Neural cell (in vitro differentiated cells): ENCODE measurements at regions not wholly inside any gene's neighbourhood (a gene's known extent, or its start where the extent isn't known, plus 50 kb on each side); places are given as distances from the start of the nearest gene placed in this dataset.

Experiments used
- H2AFZ ChIP-seq: fragments of 200-600, 300-800 bp; sonication (generic), shearing (Covaris generic); 2 replicates; pipeline ENCODE4 v1.6.0; 2014; ENCODE audit warnings: low read depth, mild to moderate bottlenecking, antibody characterized with exemption, low read length, moderate library complexity
- H3F3A ChIP-seq: fragments of 200-600 bp; shearing (Covaris generic); 2 replicates; pipeline ENCODE4 v1.6.1; 2016; ENCODE audit warnings: mild to moderate bottlenecking, moderate library complexity, mixed read lengths, antibody characterized with exemption, low read length; ENCODE audit not compliant: insufficient read depth, poor library complexity, severe bottlenecking
- H3K27ac ChIP-seq: fragments of 200-600, 300-800 bp; sonication (generic), shearing (Covaris generic); 2 replicates; pipeline ENCODE4 v1.5.1; 2014; ENCODE audit warnings: mild to moderate bottlenecking, low read length, moderate library complexity
- H3K27me3 ChIP-seq: fragments of 300-800, 200-600 bp; sonication (generic), shearing (Covaris generic); 2 replicates; pipeline ENCODE4 v1.6.0; 2014; ENCODE audit warnings: mild to moderate bottlenecking, low read depth, low read length, moderate library complexity; ENCODE audit not compliant: insufficient read depth
- H3K36me3 ChIP-seq: fragments of 300-800, 200-600 bp; sonication (generic), shearing (Covaris generic); 2 replicates; pipeline ENCODE4 v1.5.1; 2014; ENCODE audit warnings: mild to moderate bottlenecking, antibody characterized with exemption, low read length, moderate library complexity; ENCODE audit not compliant: insufficient read depth
- H3K4me2 ChIP-seq: fragments of 300-800, 200-600 bp; sonication (generic), shearing (Covaris generic); 2 replicates; pipeline ENCODE4 v1.6.0; 2014; ENCODE audit warnings: mild to moderate bottlenecking, low read length
- H3K4me3 ChIP-seq: fragments of 300-800, 200-600 bp; sonication (generic), shearing (Covaris generic); 2 replicates; pipeline ENCODE4 v1.5.1; 2014; ENCODE audit warnings: mild to moderate bottlenecking, low read length, moderate library complexity
- H3K79me2 ChIP-seq: fragments of 200-600 bp; shearing (Covaris generic); replicated peaks from 2 replicates; pipeline ENCODE4 v1.6.0; 2014; ENCODE audit warnings: mild to moderate bottlenecking, low read length, moderate library complexity; ENCODE audit not compliant: insufficient read depth
- H3K9ac ChIP-seq: fragments of 300-800, 200-600 bp; sonication (generic), shearing (Covaris generic); 2 replicates; pipeline ENCODE4 v1.6.1; 2016; ENCODE audit warnings: mild to moderate bottlenecking, low read length, mixed read lengths
- H3K9me2 ChIP-seq: fragments of 200-600 bp; shearing (Covaris generic); 2 replicates; pipeline ENCODE4 v1.6.1; 2016; ENCODE audit warnings: mild to moderate bottlenecking, low read length, mixed read lengths; ENCODE audit not compliant: insufficient read depth
- H3K9me3 ChIP-seq: fragments of 200-600, 300-800 bp; sonication (generic), shearing (Covaris generic); 2 replicates; pipeline ENCODE4 v1.6.1; 2016; ENCODE audit warnings: mild to moderate bottlenecking, mixed run types, low read length, moderate library complexity, mixed read lengths
- H4K20me1 ChIP-seq: fragments of 200-600 bp; shearing (Covaris generic); 2 replicates; pipeline ENCODE4 v1.6.1; 2016; ENCODE audit warnings: mild to moderate bottlenecking, mixed run types; ENCODE audit not compliant: insufficient read depth
- CTCF ChIP-seq: fragments of 450-650 bp; IDR thresholded peaks from 2 replicates; pipeline ENCODE4 v1.5.1; 2014; ENCODE audit warnings: antibody characterized with exemption, mild to moderate bottlenecking, moderate library complexity; ENCODE audit not compliant: poor library complexity, severe bottlenecking
- EP300 ChIP-seq: fragments of 450-650 bp; conservative IDR thresholded peaks from 2 replicates; pipeline ENCODE4 v1.6.1; 2014; ENCODE audit warnings: antibody characterized with exemption, mild to moderate bottlenecking, moderate library complexity; ENCODE audit not compliant: poor library complexity, severe bottlenecking
- EZH2 ChIP-seq: fragments of 200-600, 300-800 bp; shearing (Covaris generic), sonication (generic); IDR thresholded peaks from 2 replicates; pipeline ENCODE4 v1.6.1; 2014; ENCODE audit warnings: antibody characterized with exemption, low read length, borderline replicate concordance, mild to moderate bottlenecking; ENCODE audit not compliant: insufficient read depth, poor library complexity, severe bottlenecking
- MXI1 ChIP-seq: fragments of 450-650 bp; conservative IDR thresholded peaks from 2 replicates; pipeline ENCODE4 v1.6.1; 2014; ENCODE audit warnings: antibody characterized with exemption, mild to moderate bottlenecking; ENCODE audit not compliant: poor library complexity, severe bottlenecking
- POLR2AphosphoS5 ChIP-seq: IDR thresholded peaks from 2 replicates; pipeline ENCODE4 v1.6.1; 2012
- RAD21 ChIP-seq: fragments of 450-650 bp; conservative IDR thresholded peaks from 2 replicates; pipeline ENCODE4 v1.6.1; 2014; ENCODE audit warnings: antibody characterized with exemption, mild to moderate bottlenecking, moderate library complexity
- REST ChIP-seq: IDR thresholded peaks from 2 replicates; pipeline ENCODE4 v1.6.1; 2012; ENCODE audit warnings: borderline replicate concordance
- SMC3 ChIP-seq: fragments of 450-650 bp; conservative IDR thresholded peaks from 2 replicates; pipeline ENCODE4 v1.6.1; 2014; ENCODE audit warnings: antibody characterized with exemption, mild to moderate bottlenecking, moderate library complexity; ENCODE audit not compliant: poor library complexity
- TAF1 ChIP-seq: IDR thresholded peaks from 2 replicates; pipeline ENCODE4 v1.6.1; 2012; ENCODE audit warnings: low read depth

- Histone ChIP-seq H3K9me2 (no peaks in the 10 kb centered on the region), H2AFZ (no peak overlapping the region), H3K36me3 (no peaks in the 10 kb centered on the region), H3K27ac (no peak overlapping the region), H3K9me3 (no peaks in the 10 kb centered on the region), H3K9ac (no peak overlapping the region), H3K4me2 (no peak overlapping the region), H3K79me2 (no peaks in the 10 kb centered on the region), H4K20me1 (no peaks in the 10 kb centered on the region), H3F3A (no peaks in the 10 kb centered on the region), H3K4me3 (no peak overlapping the region), H3K27me3 (no peaks in the 10 kb centered on the region)
- TF ChIP-seq CTCF (no peak), RAD21 (no peak), MXI1 (no peak), POLR2AphosphoS5 (no peak), SMC3 (no peak), EZH2 (no peak)
These were observed 199.3 kb downstream of the SH3BP4 start for GRCh38 chr2:235151152-235151551.

- no peak overlapping the region for H3K4me3 ChIP-seq
- H3K4me2 ChIP-seq = no peak overlapping the region
- no peaks in the 10 kb centered on the region for H3K79me2 ChIP-seq
- H3F3A ChIP-seq = no peaks in the 10 kb centered on the region
- no peak overlapping the region for H2AFZ ChIP-seq
- no peaks in the 10 kb centered on the region for H3K9me2 ChIP-seq
- H3K9ac ChIP-seq = no peak overlapping the region
- H3K27ac ChIP-seq = no peak overlapping the region
- no peaks in the 10 kb centered on the region for H3K36me3 ChIP-seq
- no peaks in the 10 kb centered on the region for H3K9me3 ChIP-seq
- H3K27me3 ChIP-seq = no peaks in the 10 kb centered on the region
- TF ChIP-seq EZH2 = no peak
- TF ChIP-seq CTCF = no peak
- TF ChIP-seq REST = no peak
- TF ChIP-seq TAF1 = no peak
- no peak for TF ChIP-seq POLR2AphosphoS5
- TF ChIP-seq EP300 = no peak
- TF ChIP-seq RAD21 = no peak
- no peak for TF ChIP-seq MXI1
- TF ChIP-seq SMC3 = no peak
- H4K20me1 ChIP-seq = no peaks in the 10 kb centered on the region
These were observed 203.3 kb downstream of the SH3BP4 start for GRCh38 chr2:235155163-235155562.
